Activated naive CD8-positive, alpha-beta T cell treated with anti-CD3 and anti-CD28 coated beads, Interleukin-2, amount 10 ng/mL, durations not matched to agents 7 days and 5 days (primary cell): ENCODE measurements at regions not wholly inside any gene's neighbourhood (a gene's known extent, or its start where the extent isn't known, plus 50 kb on each side); places are given as distances from the start of the nearest gene placed in this dataset.

Experiments
- ATAC-seq: fragments of 150-1000 bp; cut with Tn5 transposase; one replicate; pipeline ENCODE4 v1.10.0; 2021; ENCODE audit warnings: low read depth, moderate library complexity
- POLR2A ChIA-PET: fragments of 350-600 bp; sonication (Branson Sonifier 250); formaldehyde crosslinking; loops from one replicate; lab custom pipeline; 2021; ENCODE audit warnings: antibody characterized with exemption; lab: Charles Lee
- DNase-seq: peaks from one replicate; pipeline ENCODE4 v3.0.0; 2021
- H3K27ac Mint-ChIP-seq: one replicate; pipeline ENCODE4 v1.8.0; 2022; ENCODE audit warnings: mild to moderate bottlenecking, mixed read lengths
- H3K27me3 Mint-ChIP-seq: one replicate; pipeline ENCODE4 v1.8.0; 2022; ENCODE audit warnings: mild to moderate bottlenecking, moderate library complexity, mixed read lengths
- H3K36me3 Mint-ChIP-seq: one replicate; pipeline ENCODE4 v1.8.0; 2021; ENCODE audit warnings: mild to moderate bottlenecking, mixed read lengths
- H3K4me1 Mint-ChIP-seq: one replicate; pipeline ENCODE4 v1.8.0; 2021; ENCODE audit warnings: mixed read lengths
- H3K4me3 Mint-ChIP-seq: one replicate; pipeline ENCODE4 v1.8.0; 2022; ENCODE audit warnings: mild to moderate bottlenecking, moderate library complexity, mixed read lengths
- H3K9me3 Mint-ChIP-seq: one replicate; pipeline ENCODE4 v1.8.0; 2021; ENCODE audit warnings: mixed read lengths

DNA sequence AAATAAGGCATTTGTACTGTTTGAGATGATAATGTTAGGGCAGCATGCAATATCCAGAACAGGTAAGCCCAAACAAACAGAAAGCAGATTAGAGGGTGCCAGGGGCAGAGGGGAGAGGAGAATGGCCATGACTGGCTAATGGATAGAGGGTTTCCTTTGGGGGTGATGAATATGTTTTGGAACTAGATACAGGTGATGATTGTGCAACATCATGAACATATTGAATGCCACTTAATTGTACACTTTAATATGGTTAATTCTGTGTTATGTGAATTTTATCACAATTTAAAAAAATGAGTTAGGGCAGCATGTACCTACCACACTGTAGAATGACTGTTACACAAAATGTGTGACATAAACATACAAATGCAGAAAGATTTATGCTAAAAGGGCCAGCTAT lies 255.5 kb upstream of the FN1 start:
- ATAC-seq = no peak
- no peaks in the 10 kb centered on the region for H3K36me3 Mint-ChIP-seq
- no peak for DNase-seq
- H3K4me3 Mint-ChIP-seq = no peak overlapping the region
- POLR2A ChIA-PET = no interaction called here
- peaks cover 1% of the 10 kb centered on the region for H3K9me3 Mint-ChIP-seq
- H3K27me3 Mint-ChIP-seq = peaks cover 5% of the 10 kb centered on the region
- no peak overlapping the region for H3K27ac Mint-ChIP-seq
- H3K4me1 Mint-ChIP-seq = no peaks in the 10 kb centered on the region

DNA sequence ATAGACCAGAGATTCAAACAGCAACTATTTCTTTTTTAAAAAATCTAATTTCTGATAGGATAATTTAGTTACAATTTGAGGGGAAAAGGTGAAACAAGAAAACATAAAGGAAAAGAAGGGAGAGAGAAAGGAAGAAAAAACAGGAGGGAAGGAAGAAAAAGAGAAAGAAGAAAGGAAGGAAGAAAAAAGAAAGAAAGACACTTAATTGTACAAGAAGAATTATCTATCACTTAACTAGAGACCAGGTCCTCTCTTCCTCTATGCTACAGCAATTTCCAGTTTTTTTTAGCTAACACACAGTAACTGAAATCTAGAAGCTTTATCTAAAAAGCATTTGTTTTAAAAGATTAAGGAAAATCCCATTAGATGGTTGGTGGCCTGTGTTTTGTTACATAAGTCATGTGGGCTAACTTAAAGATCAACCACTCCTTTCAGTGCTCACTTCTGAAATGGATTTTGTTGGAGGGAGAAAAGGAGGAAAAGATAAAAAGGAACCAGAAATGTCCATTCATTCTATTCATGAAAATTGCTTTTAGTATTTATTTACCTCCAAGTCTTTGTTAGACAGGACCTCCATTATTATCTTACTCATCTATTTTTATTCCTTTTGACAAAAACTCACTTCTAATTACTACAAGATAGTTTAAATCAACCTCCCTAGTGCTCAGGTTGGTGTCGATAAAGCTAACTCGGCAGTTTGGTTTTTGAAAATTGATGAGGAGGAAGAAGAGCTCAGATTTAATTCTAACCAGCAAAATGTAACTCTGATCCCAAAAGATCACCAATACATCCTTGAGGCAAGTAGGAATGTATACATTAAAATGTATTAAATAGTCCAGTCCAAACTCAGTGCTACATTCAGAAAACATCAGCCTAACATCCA lies 251.5 kb upstream of the FN1 start:
- H3K27me3 Mint-ChIP-seq = peaks cover 8% of the 10 kb centered on the region
- POLR2A ChIA-PET = no interaction called here
- H3K4me1 Mint-ChIP-seq = no peaks in the 10 kb centered on the region
- peaks cover 3% of the 10 kb centered on the region for H3K36me3 Mint-ChIP-seq
- H3K9me3 Mint-ChIP-seq = peaks cover 11% of the 10 kb centered on the region
- DNase-seq (no peak), ATAC-seq (no peak)
- no peak overlapping the region for H3K27ac Mint-ChIP-seq
- H3K4me3 Mint-ChIP-seq = no peak overlapping the region

DNA sequence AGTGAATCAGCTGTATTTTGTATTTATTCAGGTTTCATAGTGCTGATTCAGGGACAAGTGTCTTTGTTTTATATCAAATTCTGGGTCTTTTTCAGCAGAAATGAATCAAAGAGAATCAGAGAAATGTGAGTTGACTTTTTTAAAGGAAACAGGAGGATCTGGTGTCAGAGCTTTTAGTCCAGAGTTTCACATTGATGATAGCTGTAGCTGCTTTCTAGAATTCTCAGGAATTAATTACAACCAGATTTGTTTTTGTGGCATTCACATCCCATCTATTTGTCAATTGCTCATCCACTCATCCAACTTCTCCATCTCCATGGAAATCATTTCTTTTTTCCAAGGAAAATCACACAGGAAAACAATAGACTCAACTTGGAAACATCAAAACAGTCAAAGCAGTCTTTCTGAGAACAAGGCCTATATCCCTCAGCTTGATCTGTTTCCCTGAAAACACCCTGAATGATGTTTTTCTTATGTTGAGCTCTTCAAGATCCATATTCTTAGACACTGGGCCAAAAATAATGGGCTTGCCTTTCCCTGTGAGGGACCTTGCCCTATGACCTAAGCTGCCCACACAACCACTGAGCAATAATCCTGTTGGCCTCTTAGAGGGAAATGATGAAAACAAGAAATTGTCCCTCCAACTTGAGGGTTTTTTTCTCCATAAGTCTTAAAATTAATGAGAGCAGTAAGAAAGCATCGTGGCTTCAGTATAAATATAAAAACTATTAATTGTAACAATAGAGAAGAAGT lies 249.5 kb upstream of the FN1 start:
- no peak overlapping the region for H3K27ac Mint-ChIP-seq
- H3K36me3 Mint-ChIP-seq = peaks cover 6% of the 10 kb centered on the region
- H3K9me3 Mint-ChIP-seq = peaks cover 11% of the 10 kb centered on the region
- H3K4me1 Mint-ChIP-seq = peaks cover 18% of the 10 kb centered on the region
- POLR2A ChIA-PET = no interaction called here
- H3K27me3 Mint-ChIP-seq = peaks cover 8% of the 10 kb centered on the region
- no peak for DNase-seq
- no peak overlapping the region for H3K4me3 Mint-ChIP-seq
- ATAC-seq = no peak

DNA sequence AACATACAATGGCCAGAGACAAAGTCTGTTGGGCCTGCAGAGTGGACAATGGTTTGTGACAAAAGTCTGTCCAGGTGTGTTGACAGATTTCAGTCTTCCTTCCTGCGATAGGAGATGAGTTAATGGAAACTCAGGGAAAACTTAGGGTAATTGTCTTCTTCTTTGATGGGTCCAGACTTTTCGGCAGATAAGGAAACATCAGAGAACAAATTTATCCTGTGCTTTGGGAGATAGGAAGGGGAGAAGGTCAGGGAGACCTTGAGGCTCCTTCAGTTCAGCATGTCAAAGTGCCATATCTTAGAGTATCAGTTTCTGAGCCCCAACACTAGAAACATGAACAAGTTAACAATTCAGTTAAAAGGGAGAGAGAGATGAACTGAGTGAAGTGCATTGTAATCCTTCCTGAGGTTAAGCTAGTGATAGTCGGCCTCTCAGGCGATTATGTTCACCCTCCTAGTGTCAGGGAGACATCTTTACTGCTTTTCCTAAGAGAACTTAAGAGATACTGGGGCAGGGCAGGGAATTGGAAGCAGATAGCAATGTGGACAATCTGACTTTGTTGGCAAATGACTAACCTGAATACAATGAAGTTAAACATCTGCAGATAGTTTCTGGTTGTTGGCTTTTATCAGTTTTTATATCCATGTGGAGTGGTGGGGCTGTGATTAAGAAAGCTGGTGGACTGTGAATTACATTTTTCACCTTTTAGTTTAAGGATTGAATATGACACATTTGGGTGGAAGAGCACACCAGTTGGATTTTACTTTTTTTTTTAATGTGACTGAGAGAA lies 248.8 kb upstream of the FN1 start:
- H3K36me3 Mint-ChIP-seq = peaks cover 6% of the 10 kb centered on the region
- POLR2A ChIA-PET = no interaction called here

DNA sequence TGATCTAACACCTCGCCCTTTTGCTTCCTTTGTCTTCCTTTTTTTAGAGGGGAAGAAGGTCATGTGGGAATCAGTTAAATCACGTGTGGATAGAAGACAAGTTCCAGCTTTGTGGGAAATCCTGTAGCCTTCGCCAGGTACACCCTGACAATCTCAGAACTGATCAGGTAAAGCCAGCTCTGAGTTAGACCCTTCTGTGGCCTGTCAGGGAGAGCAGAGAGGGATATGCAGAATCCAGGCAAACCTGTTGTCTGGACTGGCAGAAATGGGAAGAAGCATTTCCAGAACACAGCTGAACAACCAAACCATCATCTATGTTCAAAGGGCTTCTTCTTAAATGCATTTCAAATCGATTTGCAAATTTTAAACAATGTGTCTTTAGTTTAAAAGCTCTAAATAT lies 247.4 kb upstream of the FN1 start:
- Mint-ChIP-seq H3K36me3 (peaks cover 6% of the 10 kb centered on the region), H3K27me3 (peaks cover 2% of the 10 kb centered on the region), H3K9me3 (peaks cover 11% of the 10 kb centered on the region), H3K4me1 (peaks cover 20% of the 10 kb centered on the region), H3K27ac (no peak overlapping the region), H3K4me3 (no peak overlapping the region)
- POLR2A ChIA-PET = no interaction called here
- no peak for DNase-seq
- no peak for ATAC-seq

More for the DNA sequence above, 248.8 kb upstream of the FN1 start:
- DNase-seq (no peak), ATAC-seq (no peak)
- H3K27ac Mint-ChIP-seq = no peak overlapping the region
- H3K9me3 Mint-ChIP-seq = peaks cover 11% of the 10 kb centered on the region
- H3K4me3 Mint-ChIP-seq = no peak overlapping the region
- H3K4me1 Mint-ChIP-seq = peaks cover 20% of the 10 kb centered on the region
- peaks cover 5% of the 10 kb centered on the region for H3K27me3 Mint-ChIP-seq

DNA sequence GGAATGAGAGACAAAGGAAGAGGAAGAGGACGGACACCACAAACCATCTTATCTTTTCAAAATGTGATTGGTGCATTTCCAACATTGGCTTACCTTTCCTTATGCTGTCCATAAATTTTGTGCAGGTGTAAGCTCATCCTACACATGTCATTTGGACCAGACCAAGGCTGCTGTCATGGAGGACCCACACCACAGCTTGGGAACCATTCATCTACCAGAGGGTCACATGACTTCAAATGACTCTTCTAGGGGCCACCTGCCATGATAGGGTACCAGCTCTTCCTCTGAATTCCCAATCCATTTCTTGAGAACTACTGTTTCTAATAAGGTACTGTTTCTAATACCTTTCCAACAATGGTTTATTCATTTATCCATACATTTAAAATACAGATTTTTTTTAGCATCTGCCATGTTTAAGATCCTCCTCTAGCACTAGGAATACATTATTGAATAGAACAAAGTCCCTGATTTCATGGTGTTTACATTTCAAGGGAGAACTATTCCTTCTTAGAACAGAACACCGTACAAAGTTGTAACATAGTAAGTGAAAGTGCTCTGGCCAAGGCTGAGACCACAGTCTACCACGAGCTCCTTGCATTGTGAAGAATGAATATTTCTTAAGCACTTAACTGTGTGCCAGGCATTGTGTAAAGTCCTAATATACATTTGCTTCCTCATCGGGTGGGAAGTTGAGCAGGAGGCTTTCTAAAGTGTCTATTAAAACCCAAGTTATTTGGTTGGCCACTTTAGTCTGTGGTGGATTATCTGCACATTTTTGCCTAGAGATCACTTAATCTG lies 246.1 kb upstream of the FN1 start:
- peaks cover 25% of the 10 kb centered on the region for H3K4me1 Mint-ChIP-seq
- peaks cover 6% of the 10 kb centered on the region for H3K36me3 Mint-ChIP-seq
- H3K4me3 Mint-ChIP-seq = peak overlapping the region; percentile 61
- H3K9me3 Mint-ChIP-seq = peaks cover 11% of the 10 kb centered on the region
- H3K27me3 Mint-ChIP-seq = peaks cover 2% of the 10 kb centered on the region
- ATAC-seq = no peak
- H3K27ac Mint-ChIP-seq = no peak overlapping the region
- DNase-seq = no peak
- POLR2A ChIA-PET = no interaction called here

DNA sequence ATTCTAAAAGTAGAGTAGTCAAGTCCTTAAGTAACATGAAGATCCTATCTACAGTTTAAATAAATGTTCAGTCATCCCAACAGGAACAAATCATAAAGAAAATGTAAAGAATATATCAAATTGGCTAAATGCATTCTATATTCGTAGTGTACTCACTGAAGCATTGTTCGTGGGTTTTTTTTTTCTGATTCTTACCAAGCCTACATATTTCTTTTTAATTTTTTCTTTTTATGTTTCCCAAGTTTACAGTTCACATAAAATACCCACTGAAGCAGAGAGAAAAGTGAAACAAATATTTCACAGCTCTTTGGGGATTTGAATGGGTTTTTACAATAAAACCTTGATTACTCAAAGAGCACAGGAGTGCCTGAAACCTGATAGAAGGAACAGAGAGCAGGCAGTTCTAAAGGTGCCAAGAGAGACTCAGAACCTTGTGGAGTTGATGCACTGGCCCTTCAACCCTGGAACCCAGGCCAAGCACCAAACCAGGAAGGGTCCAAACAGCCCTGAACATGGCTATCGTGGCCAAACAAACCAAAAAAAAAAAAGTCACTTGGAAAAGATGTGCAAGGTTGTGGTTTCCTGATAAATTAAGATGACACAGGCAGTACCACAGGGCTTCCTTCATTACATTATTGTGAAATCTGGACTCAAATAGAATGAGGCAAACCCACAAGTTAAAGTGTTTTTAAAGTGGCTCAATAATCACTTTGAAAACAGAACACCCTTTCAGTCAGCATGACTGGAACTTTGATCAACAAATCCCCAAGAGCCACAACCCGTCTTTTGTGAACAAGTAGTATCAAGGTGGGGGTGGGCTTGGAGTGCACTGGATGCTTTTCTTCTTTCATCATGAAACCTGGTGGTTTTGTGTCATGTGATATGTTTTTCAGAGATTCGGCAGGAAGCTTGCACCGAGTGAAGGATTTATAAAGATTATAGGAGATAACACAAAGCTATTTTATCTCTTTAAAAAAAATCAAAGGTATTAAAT lies 245.0 kb upstream of the FN1 start:
- POLR2A ChIA-PET = no interaction called here
- Mint-ChIP-seq H3K27ac (peak overlapping the region; percentile 82), H3K4me1 (peaks cover 25% of the 10 kb centered on the region)

DNA sequence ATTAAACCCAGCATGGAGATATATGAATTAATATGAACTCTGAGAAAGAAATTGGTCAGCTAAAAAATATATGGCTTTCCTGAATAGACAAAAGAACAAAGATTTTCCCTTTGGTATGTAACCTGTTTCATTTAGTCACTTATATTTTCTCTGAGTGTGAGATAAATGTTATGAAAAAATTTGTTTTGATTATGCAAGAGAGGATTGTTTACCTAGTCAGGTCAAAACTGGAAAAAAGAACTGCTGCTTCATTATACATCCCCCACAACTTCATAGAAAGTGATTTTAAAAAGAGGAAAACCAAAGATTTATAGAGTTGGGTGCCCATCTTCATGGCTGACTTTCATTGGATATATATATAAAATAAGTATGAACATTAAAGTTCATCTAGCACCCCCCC lies 242.2 kb upstream of the FN1 start:
- DNase-seq (no peak), ATAC-seq (no peak)
- Mint-ChIP-seq H3K4me1 (peaks cover 25% of the 10 kb centered on the region), H3K27me3 (no peaks in the 10 kb centered on the region), H3K27ac (no peak overlapping the region), H3K4me3 (no peak overlapping the region), H3K9me3 (peaks cover 2% of the 10 kb centered on the region), H3K36me3 (peaks cover 4% of the 10 kb centered on the region)
- POLR2A ChIA-PET = no interaction called here

More for the DNA sequence above, 245.0 kb upstream of the FN1 start:
- peak; percentile 28 for DNase-seq
- H3K9me3 Mint-ChIP-seq = peaks cover 11% of the 10 kb centered on the region
- ATAC-seq = peak; percentile 84
- H3K36me3 Mint-ChIP-seq = peaks cover 6% of the 10 kb centered on the region
- peak overlapping the region; percentile 61 for H3K4me3 Mint-ChIP-seq
- H3K27me3 Mint-ChIP-seq = peaks cover 2% of the 10 kb centered on the region

DNA sequence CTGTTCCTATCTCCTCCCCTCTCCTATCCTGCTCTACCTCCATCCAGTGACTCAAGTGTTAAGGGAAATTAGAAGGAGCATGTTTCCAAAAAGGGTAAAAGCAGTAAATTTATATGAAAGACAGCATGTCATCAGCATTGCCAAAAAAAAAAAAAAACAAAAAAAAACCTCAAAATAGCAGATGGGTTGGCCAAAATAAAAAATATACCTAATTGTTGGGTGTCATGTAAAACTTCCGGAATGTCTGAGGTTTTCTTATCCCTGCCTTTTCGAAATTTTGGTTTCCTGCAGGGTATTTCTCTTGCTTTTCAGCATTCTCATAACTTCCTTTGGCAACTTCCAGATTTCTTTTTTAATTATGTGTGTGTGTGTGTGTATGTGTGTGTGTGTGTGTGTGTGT lies 241.6 kb upstream of the FN1 start:
- H3K4me3 Mint-ChIP-seq = no peak overlapping the region
- ATAC-seq = no peak
- H3K36me3 Mint-ChIP-seq = peaks cover 4% of the 10 kb centered on the region
- no peak for DNase-seq
- H3K27me3 Mint-ChIP-seq = no peaks in the 10 kb centered on the region
- H3K4me1 Mint-ChIP-seq = peaks cover 25% of the 10 kb centered on the region
- POLR2A ChIA-PET = no interaction called here
- H3K9me3 Mint-ChIP-seq = peaks cover 2% of the 10 kb centered on the region
- H3K27ac Mint-ChIP-seq = no peak overlapping the region

DNA sequence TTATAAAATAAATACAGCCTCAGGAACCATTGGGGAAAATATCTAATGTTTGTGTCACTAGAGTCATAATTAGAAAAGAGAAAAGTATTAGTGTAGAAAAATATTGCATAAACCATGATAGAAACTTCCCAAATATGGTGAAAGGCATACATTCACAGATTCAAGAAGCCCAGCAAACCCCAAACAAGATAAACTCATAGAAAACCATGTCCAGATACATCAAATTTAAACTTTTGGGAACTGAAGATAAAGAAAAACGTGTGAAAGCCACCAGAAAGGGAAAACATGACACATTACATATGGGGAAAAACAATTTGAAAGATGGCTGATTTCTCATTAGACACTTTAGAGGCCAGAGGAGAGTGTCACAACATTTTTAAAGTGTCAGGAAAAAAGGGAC lies 236.5 kb upstream of the FN1 start:
- H3K27ac Mint-ChIP-seq = no peak overlapping the region
- no peaks in the 10 kb centered on the region for H3K9me3 Mint-ChIP-seq
- POLR2A ChIA-PET = no interaction called here
- no peaks in the 10 kb centered on the region for H3K27me3 Mint-ChIP-seq
- no peaks in the 10 kb centered on the region for H3K36me3 Mint-ChIP-seq
- ATAC-seq (no peak), DNase-seq (no peak)
- H3K4me3 Mint-ChIP-seq = no peak overlapping the region
- peaks cover 1% of the 10 kb centered on the region for H3K4me1 Mint-ChIP-seq

DNA sequence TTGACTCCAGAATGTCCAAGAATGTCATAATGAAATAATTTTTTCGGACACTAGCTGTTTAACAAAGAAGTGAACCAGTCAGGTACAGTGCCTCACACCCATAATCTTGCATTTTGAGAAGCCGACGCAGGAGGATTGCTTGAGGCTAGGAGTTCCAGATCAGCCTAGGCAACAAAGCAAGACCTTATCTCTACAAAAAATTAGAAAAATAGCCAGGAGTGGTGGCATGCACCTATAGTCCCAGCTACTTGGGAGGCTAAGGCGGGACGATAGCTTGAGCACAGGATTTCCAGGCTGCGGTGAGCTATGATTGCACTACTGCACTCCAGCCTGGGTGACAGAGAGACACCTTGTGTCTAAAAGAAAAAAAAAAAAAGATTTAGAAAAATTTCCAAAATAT lies 235.8 kb upstream of the FN1 start:
- no peaks in the 10 kb centered on the region for H3K9me3 Mint-ChIP-seq
- ATAC-seq = no peak
- H3K4me3 Mint-ChIP-seq = no peak overlapping the region
- POLR2A ChIA-PET = no interaction called here
- no peaks in the 10 kb centered on the region for H3K36me3 Mint-ChIP-seq
- no peak overlapping the region for H3K27ac Mint-ChIP-seq
- no peaks in the 10 kb centered on the region for H3K27me3 Mint-ChIP-seq
- no peak for DNase-seq
- no peaks in the 10 kb centered on the region for H3K4me1 Mint-ChIP-seq

DNA sequence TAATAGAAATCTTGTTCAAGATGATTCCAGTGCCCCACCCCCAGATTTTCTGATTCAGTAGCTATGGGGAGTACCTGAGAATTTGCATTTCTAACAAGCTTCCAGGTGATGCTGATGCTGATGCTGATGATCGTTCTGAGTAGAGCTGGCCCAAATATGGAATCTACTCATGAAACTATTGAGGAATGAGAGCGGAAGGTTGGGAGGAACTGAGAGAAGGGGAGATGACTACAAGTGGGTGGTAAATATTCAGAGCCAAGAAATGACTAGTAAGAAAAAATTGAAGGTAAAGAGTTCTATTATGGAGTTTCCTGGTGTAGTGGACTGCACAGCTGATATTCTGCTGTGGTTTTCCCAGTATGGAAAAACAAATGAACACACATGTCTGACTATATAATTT lies 235.4 kb upstream of the FN1 start:
- POLR2A ChIA-PET = no interaction called here
- H3K27ac Mint-ChIP-seq = no peak overlapping the region
- H3K4me1 Mint-ChIP-seq = no peaks in the 10 kb centered on the region
- no peaks in the 10 kb centered on the region for H3K36me3 Mint-ChIP-seq
- no peak overlapping the region for H3K4me3 Mint-ChIP-seq
- H3K9me3 Mint-ChIP-seq = no peaks in the 10 kb centered on the region
- DNase-seq = no peak
- H3K27me3 Mint-ChIP-seq = no peaks in the 10 kb centered on the region
- ATAC-seq = no peak
